Heart left ventricle (tissue), 16 donors: ENCODE measurements at regions not wholly inside any gene's neighbourhood (a gene's known extent, or its start where the extent isn't known, plus 50 kb on each side); places are given as distances from the start of the nearest gene placed in this dataset.

Experiments used
- ATAC-seq, 4 donors: fragments of 200-7000 bp; cut with Tn5 transposase; one replicate each; pipeline ENCODE4 v1.9.1; 2020 to 2022; ENCODE audit warnings: moderate library complexity in 4 of 4, mild to moderate bottlenecking in 3 of 4, moderate number of reproducible peaks in 1 of 4
- DNase-seq, 5 donors: peaks; one replicate each; pipeline ENCODE4 v3.0.0-alpha.2; 2020
- H3K27ac ChIP-seq, 12 donors: fragments of 200-600 bp; sonication (generic) in 4 of 12; one replicate each; pipeline versions ENCODE4 v1.5.0 to v1.8.0; 2016 to 2022; ENCODE audit warnings: mild to moderate bottlenecking in 2 of 12
- H3K27me3 ChIP-seq, 9 donors: fragments of 200-600 bp; sonication (generic) in 2 of 9; one replicate each; pipeline versions ENCODE4 v1.5.1 to v1.8.0; 2016 to 2022; ENCODE audit warnings: mild to moderate bottlenecking in 3 of 9
- H3K36me3 ChIP-seq, 9 donors: fragments of 200-600 bp; sonication (generic) in 2 of 9; one replicate each; pipeline versions ENCODE4 v1.5.0 to v1.8.0; 2018 to 2022; ENCODE audit warnings: mild to moderate bottlenecking in 2 of 9
- H3K4me1 ChIP-seq, 12 donors: fragments of 200-600 bp; sonication (generic) in 4 of 12; one replicate each; pipeline versions ENCODE4 v1.5.0 to v1.8.0; 2016 to 2022; ENCODE audit warnings: mild to moderate bottlenecking in 3 of 12
- H3K4me3 ChIP-seq, 12 donors: fragments of 200-600 bp; sonication (generic) in 4 of 12; one replicate each; pipeline versions ENCODE4 v1.5.0 to v1.8.0; 2017 to 2022; ENCODE audit warnings: mild to moderate bottlenecking in 9 of 12, moderate library complexity in 4 of 12
- H3K9me3 ChIP-seq, 12 donors: fragments of 200-600 bp; sonication (generic) in 4 of 12; one replicate each; pipeline versions ENCODE4 v1.5.0 to v1.8.0; 2016 to 2022; ENCODE audit warnings: mild to moderate bottlenecking in 1 of 12
- POLR2A ChIP-seq, 2 donors: fragments of 450-650 bp; IDR thresholded peaks; one replicate each; pipeline ENCODE4 v1.6.1; 2017; ENCODE audit warnings: antibody characterized with exemption in 2 of 2, mild to moderate bottlenecking in 2 of 2, moderate library complexity in 2 of 2
- WGBS, 4 donors: extraction: QIAGEN DNeasy Blood & Tissue Kit in 2 of 4; methylation state at CpG; one replicate each; pipeline versions ENCODE4 v1.1.5 to v1.1.7; 2013 to 2018; 5-methylcytosine and 5-hydroxymethylcytosine counted together
- intact Hi-C, 10 donors: fragments of 100-400 bp; cut with DNase I; formaldehyde crosslinking; loops; one replicate each; pipeline versions ENCODE4 v1.11.1 to v1.14.2; 2022
- TF ChIP-seq, protein P1 (sequence below), 12 donors: fragments of 200-600 bp; sonication (generic) in 4 of 12; IDR thresholded peaks; one replicate each; pipeline versions ENCODE4 v1.5.0 to v1.8.0; 2018 to 2022; ENCODE audit warnings: antibody characterized with exemption in 12 of 12, mild to moderate bottlenecking in 5 of 12
- donor health status: ischemic (EF 13 %, LVEDD 7.1; RV severe dilation, severe dysfunction).
- donor health status: healthy with polysubstance abuse.
- donor health status: DM: no; HTN: yes; CAD: no.
- donor health status: DM: no; HTN: no; CAD: no.
- donor health status: ischemic (EF 25% LVEDD 6.9; RV normal size, moderate dysfunction).
- donor health status: ischemic (EF 25% LVEDD 5.7; RV mildly dilated, moderate dysfunction).
- donor health status: healthy.
- donor health status: DM: yes; HTN: yes; CAD: no.
- donor health status: ischemic (EF 35%, LVEDD 5.7; RV mildly dilated, moderate dysfunction).
- donor health status: nonischemic (EF 11% LVEDD 7.7; RV severe dilation, severe dysfunction).
- donor health status: DM: yes; HTN: yes; CAD: no.
- donor health status: PGD.
- donor health status: ischemic (EF 29% LVEDD 5.4; RV normal size, mild dysfunction).
- donor health status: nonischemic (EF 23%, LVEDD 6.1; RV moderate dilation, normal function).

GRCh38 chr15:36130641-36131310 lies 448.6 kb upstream of the CDIN1 start:
- intact Hi-C loops, result no loop called here
- Histone ChIP-seq H3K4me1 (no peaks in the 10 kb centered on the region), H3K9me3 (no peaks in the 10 kb centered on the region), H3K27ac (no peak overlapping the region), H3K27me3 (no peaks in the 10 kb centered on the region), H3K4me3 (no peak overlapping the region), H3K36me3 (no peaks in the 10 kb centered on the region)
- ATAC-seq, result no peak
- 65 to 73% (median 69%) methylated on average over 3 of the region's 3 CpGs for WGBS, 4 donors
- TF ChIP-seq POLR2A (IDR thresholded peaks at IDR 0.05), result no peak
- TF ChIP-seq, protein P1, sequence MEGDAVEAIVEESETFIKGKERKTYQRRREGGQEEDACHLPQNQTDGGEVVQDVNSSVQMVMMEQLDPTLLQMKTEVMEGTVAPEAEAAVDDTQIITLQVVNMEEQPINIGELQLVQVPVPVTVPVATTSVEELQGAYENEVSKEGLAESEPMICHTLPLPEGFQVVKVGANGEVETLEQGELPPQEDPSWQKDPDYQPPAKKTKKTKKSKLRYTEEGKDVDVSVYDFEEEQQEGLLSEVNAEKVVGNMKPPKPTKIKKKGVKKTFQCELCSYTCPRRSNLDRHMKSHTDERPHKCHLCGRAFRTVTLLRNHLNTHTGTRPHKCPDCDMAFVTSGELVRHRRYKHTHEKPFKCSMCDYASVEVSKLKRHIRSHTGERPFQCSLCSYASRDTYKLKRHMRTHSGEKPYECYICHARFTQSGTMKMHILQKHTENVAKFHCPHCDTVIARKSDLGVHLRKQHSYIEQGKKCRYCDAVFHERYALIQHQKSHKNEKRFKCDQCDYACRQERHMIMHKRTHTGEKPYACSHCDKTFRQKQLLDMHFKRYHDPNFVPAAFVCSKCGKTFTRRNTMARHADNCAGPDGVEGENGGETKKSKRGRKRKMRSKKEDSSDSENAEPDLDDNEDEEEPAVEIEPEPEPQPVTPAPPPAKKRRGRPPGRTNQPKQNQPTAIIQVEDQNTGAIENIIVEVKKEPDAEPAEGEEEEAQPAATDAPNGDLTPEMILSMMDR (IDR thresholded peaks at IDR 0.05), result no peak
- DNase-seq, result no peak

DNA sequence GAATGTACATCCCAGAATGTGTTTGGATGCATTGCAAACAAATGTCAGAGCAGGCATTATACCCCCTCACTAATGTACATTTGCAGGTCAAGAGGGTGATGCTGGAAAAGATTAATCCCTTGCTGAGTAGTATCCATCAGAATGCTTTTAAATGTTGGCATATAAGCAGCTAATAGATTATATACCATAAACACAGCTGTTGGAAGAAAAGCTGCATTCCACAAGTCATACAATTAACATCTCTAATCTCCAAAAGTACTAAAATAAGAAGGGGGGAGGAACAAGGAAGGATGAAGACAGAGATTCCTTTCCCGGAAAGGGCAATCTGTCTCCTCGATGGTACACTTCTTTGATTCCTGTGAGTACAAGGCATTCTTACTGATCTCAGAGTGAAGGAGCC lies 445.7 kb upstream of the CDIN1 start:
- H3K4me3 ChIP-seq, result no peak overlapping the region
- DNase-seq (no peak), ATAC-seq (no peak)
- peaks cover 0 to 1% (median 0%) of the 10 kb centered on the region in 12 donors for H3K9me3 ChIP-seq
- H3K4me1 ChIP-seq, result no peaks in the 10 kb centered on the region
- TF ChIP-seq, protein P1 (IDR thresholded peaks at IDR 0.05), result no peak
- no peak for TF ChIP-seq POLR2A (IDR thresholded peaks at IDR 0.05)
- no peak overlapping the region for H3K27ac ChIP-seq
- WGBS, 4 donors, result 49 to 54% (median 53%) methylated on average over 2 of the region's 2 CpGs
- intact Hi-C loops, result no loop called here
- no peaks in the 10 kb centered on the region for H3K27me3 ChIP-seq
- no peaks in the 10 kb centered on the region for H3K36me3 ChIP-seq

- H3K4me3 ChIP-seq, result no peak overlapping the region
- peaks cover 0 to 9% (median 0%) of the 10 kb centered on the region in 12 donors for H3K9me3 ChIP-seq
- no peaks in the 10 kb centered on the region for H3K27me3 ChIP-seq
- DNase-seq, result no peak
- H3K27ac ChIP-seq, result no peak overlapping the region
- no peaks in the 10 kb centered on the region for H3K36me3 ChIP-seq
- 76 to 83% (median 81%) methylated on average over 2 of the region's 2 CpGs for WGBS, 4 donors
- no peaks in the 10 kb centered on the region for H3K4me1 ChIP-seq
- ATAC-seq, result no peak
- intact Hi-C loops, result no loop called here
- TF ChIP-seq POLR2A (IDR thresholded peaks at IDR 0.05), result no peak
- TF ChIP-seq, protein P1 (IDR thresholded peaks at IDR 0.05), result no peak
Measured at GRCh38 chr15:36136049-36136448, 443.4 kb upstream of the CDIN1 start.

GRCh38 chr15:36152936-36153335 lies 426.5 kb upstream of the CDIN1 start:
- H3K4me3 ChIP-seq, result no peak overlapping the region
- intact Hi-C loops, result no loop called here
- H3K9me3 ChIP-seq, result peaks cover 0 to 18% (median 8%) of the 10 kb centered on the region in 12 donors
- peaks cover 0 to 2% (median 0%) of the 10 kb centered on the region in 12 donors for H3K4me1 ChIP-seq
- H3K27me3 ChIP-seq, result no peaks in the 10 kb centered on the region
- no peak overlapping the region for H3K27ac ChIP-seq
- DNase-seq (no peak), ATAC-seq (no peak)
- H3K36me3 ChIP-seq, result no peaks in the 10 kb centered on the region
- TF ChIP-seq POLR2A (IDR thresholded peaks at IDR 0.05), result no peak
